Activated naive CD8-positive, alpha-beta T cell (primary cell): ENCODE measurements at regions not wholly inside any gene's neighbourhood (a gene's known extent, or its start where the extent isn't known, plus 50 kb on each side); places are given as distances from the start of the nearest gene placed in this dataset.
"Not testable (repeated sequence)": the region's sequence is repeated elsewhere in the genome, so short reads cannot be mapped to it uniquely, and the experiment has no call there.

ENCODE experiments used
- H3K27ac Mint-ChIP-seq: one replicate; pipeline ENCODE4 v1.8.0; 2021; ENCODE audit warnings: mixed read lengths
- H3K27me3 Mint-ChIP-seq: one replicate; pipeline ENCODE4 v1.8.0; 2021; ENCODE audit warnings: mixed read lengths
- H3K36me3 Mint-ChIP-seq: one replicate; pipeline ENCODE4 v1.8.0; 2021; ENCODE audit warnings: mixed read lengths
- H3K4me1 Mint-ChIP-seq: one replicate; pipeline ENCODE4 v1.8.0; 2021; ENCODE audit warnings: low read depth, mixed read lengths
- H3K4me3 Mint-ChIP-seq: one replicate; pipeline ENCODE4 v1.8.0; 2021; ENCODE audit warnings: mild to moderate bottlenecking, mixed read lengths
- H3K9me3 Mint-ChIP-seq: one replicate; pipeline ENCODE4 v1.8.0; 2021; ENCODE audit warnings: low read depth, mixed read lengths

DNA sequence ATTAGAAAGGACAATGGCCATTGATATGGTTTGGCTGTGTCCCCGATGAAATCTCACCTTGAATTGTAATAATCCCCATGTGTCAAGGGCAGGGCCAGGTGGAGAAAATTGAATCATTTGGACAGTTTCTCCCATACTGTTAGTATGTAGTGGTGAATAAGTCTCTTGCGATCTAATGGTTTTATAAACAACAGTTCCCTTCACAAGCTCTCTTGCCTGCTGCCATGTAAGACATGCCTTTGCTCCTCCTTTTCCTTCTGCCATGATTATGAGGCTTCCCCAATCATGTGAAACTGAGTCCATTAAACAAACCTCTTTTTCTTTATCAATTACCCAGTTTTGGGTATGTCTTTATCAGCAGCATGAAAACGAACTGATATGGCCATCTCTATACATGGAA, 302.7 kb downstream of the SFMBT2 start:
- no peak overlapping the region for H3K4me3 Mint-ChIP-seq
- H3K27ac Mint-ChIP-seq, result no peak overlapping the region
- H3K36me3 Mint-ChIP-seq, result peaks cover 5% of the 10 kb centered on the region
- H3K9me3 Mint-ChIP-seq, result peaks cover 10% of the 10 kb centered on the region
- peaks cover 3% of the 10 kb centered on the region for H3K27me3 Mint-ChIP-seq
- peaks cover 3% of the 10 kb centered on the region for H3K4me1 Mint-ChIP-seq

DNA sequence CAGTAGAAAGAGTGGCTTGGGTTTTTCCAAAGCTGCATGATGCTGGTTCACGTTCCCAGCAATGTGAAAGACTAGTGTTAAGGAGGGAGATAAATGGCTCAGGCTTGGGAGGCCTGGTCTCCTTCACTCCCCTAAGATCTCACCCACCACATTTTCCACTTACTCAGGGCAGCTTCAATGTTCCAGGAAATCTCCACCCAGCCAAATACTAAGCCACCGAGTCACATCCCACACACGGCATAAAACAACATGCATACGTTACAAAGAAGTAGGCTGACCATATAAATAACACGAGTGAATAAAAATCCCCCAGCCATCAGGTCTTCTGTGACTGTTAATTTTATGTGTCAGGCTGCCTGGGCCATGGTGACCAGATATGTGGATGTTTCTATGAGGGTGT, 303.5 kb downstream of the SFMBT2 start:
- Mint-ChIP-seq H3K27me3 (peaks cover 3% of the 10 kb centered on the region), H3K9me3 (peaks cover 10% of the 10 kb centered on the region), H3K4me1 (peaks cover 3% of the 10 kb centered on the region), H3K27ac (no peak overlapping the region), H3K36me3 (peaks cover 5% of the 10 kb centered on the region), H3K4me3 (no peak overlapping the region)

DNA sequence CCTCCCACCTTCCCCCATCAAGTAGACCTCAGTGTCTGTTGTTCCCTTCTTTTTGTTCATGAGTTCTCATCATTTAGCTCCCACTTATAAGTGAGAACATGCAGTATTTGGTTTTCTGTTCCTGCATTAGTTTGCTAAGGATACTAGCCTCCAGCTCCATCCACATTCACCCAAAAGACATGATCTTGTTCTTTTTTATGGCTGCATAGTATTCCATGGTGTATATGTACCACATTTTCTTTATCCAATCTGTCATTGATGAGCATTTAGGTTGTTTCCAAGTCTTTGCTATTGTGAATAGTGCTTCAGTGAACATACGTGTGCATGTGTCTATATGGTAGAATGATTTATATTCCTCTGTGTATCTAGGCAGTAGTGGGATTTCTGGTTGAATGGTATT, 306.5 kb downstream of the SFMBT2 start:
- H3K4me1 Mint-ChIP-seq, H3K27me3 Mint-ChIP-seq, H3K36me3 Mint-ChIP-seq, H3K4me3 Mint-ChIP-seq, H3K27ac Mint-ChIP-seq: not testable (repeated sequence)
- H3K9me3 Mint-ChIP-seq, result peaks cover 10% of the 10 kb centered on the region

DNA sequence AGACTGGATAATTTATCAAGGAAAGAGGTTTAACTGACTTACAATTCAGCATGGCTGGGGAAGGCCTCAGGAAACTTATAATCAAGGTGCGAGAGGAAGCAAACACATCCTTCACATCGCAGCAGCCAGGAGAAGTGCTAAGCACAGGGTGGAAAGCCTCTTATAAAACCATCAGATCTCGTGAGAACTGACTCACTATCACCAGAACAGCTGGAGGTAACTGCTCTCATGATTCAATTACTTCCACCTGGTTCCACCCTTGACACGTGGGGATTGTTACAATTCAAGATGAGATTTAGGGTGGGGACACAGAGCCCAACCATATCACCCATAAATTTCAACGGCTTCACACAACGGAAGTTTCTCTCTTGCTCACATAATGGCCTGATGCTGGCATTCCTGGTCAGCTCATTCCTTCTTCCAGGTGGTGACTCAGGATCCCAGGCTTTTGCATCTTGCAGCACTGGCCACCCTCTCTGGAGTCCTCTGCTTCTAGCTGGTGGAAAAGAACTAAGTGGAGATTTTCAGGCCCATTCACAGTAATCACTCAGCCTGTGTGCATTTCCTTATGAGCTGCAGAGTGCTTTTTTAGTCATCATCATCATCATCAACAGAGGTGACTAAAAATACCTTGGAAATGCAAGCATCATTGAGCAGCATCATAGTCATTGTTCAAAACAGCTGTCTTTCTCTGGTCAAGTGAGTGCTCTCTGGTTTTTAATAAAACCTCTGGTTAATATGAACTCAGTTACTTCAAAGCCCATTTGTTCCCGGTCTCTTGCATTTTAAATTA, 308.1 kb downstream of the SFMBT2 start:
- Mint-ChIP-seq H3K36me3 (no peaks in the 10 kb centered on the region), H3K4me3 (no peak overlapping the region)

DNA sequence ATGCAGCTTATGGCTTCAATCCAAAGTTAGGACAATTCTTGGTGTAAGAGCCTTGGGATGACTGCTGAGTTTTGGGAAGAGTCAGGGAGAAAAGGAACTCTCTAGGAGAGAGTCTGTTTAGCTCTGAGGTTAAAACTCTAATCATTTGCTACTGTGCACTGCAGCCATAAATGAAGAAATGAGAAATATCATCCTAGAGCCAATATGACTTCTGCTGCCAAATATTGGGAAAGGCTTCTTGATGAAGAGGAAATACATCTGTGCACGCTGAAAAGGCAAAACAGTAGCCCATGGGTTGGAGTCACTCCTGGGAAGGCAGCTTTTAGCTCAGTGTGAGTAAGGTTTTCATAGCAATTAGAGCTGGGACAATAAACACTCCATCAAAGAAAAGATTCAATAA, 308.8 kb downstream of the SFMBT2 start:
- Mint-ChIP-seq H3K4me1 (peaks cover 3% of the 10 kb centered on the region), H3K36me3 (no peaks in the 10 kb centered on the region), H3K4me3 (no peak overlapping the region), H3K27ac (no peak overlapping the region), H3K9me3 (peaks cover 5% of the 10 kb centered on the region), H3K27me3 (no peaks in the 10 kb centered on the region)

More for the DNA sequence above, 308.1 kb downstream of the SFMBT2 start:
- Mint-ChIP-seq H3K27me3 (no peaks in the 10 kb centered on the region), H3K27ac (no peak overlapping the region), H3K4me1 (peaks cover 3% of the 10 kb centered on the region), H3K9me3 (peaks cover 5% of the 10 kb centered on the region)

DNA sequence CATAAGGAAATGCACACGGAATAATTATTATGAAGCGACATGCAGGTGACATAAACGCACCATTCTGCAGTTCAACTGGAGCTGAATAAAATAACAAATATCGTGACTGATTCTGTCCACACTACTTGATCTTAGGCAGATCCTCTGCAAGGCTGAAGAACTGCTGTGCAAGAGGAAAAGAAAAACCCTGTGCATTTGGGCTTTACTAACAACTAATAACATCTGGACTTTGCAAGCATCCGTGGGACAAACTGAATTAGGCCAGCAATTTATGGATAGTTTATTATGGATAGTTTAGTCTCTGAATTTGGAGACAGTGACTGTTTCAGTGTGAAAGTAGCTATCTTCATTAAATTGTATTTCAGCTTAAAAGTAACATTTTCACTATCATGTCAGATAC, 309.4 kb downstream of the SFMBT2 start:
- H3K4me3 Mint-ChIP-seq, result no peak overlapping the region
- H3K9me3 Mint-ChIP-seq, result peaks cover 5% of the 10 kb centered on the region
- no peaks in the 10 kb centered on the region for H3K36me3 Mint-ChIP-seq
- no peaks in the 10 kb centered on the region for H3K27me3 Mint-ChIP-seq
- peaks cover 3% of the 10 kb centered on the region for H3K4me1 Mint-ChIP-seq
- no peak overlapping the region for H3K27ac Mint-ChIP-seq

DNA sequence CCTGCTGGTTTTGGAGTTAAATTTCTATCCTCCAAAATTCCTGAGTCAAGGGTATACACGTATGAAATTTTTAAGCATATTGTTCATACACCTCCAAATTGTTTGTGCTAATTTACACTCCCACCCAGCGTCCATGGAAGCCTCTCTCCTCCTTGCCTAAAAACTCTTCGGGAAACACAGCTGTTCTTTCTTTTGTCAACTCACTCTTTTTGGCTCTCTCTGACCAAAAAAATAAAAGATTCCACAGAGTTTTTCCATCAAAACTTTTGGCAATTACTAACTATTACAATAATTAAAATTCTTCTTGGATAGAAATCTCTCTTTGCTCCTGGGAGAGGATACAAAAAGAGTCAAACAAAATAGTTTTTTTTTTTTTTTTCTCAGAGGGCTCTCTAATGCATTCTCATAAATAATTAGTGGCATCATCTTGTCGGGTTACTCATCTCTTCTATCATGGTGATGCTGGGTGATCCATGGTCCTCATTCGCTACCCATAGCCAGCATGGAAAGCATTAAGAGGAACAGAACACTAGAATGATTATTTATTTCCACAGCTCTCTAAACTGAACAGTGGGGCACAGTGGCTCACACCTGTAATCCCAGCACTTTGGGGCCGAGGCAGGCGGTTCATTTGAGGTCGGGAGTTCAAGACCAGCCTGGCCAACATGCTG, 310.7 kb downstream of the SFMBT2 start:
- H3K27me3 Mint-ChIP-seq, result no peaks in the 10 kb centered on the region
- no peak overlapping the region for H3K27ac Mint-ChIP-seq
- H3K36me3 Mint-ChIP-seq, result no peaks in the 10 kb centered on the region
- H3K4me1 Mint-ChIP-seq, result no peaks in the 10 kb centered on the region
- no peak overlapping the region for H3K4me3 Mint-ChIP-seq
- H3K9me3 Mint-ChIP-seq, result peaks cover 5% of the 10 kb centered on the region

DNA sequence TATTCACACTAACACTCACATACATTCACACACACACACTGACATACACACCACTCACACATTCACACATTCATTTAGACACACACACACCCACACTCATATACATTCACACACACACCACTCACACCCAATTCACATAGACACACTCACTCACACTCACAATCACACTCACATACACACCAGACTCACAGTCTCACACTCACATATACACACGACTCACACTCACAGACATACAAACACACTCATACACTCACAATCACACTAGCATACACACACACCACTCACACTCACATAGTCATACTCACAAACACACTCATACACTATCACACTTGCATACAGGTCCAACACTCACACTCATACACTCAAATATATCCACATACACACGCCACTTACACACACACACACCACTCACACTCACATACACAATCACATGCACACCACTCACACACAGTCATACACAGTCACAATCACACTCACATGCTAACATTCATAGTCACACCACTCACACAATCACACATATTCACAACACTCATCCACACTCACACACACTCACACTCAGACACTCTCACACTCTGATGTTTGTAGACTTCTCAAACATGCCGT, 312.6 kb downstream of the SFMBT2 start:
- Mint-ChIP-seq H3K27me3 (no peaks in the 10 kb centered on the region), H3K9me3 (no peaks in the 10 kb centered on the region), H3K4me3 (no peak overlapping the region), H3K4me1 (no peaks in the 10 kb centered on the region), H3K27ac (no peak overlapping the region), H3K36me3 (no peaks in the 10 kb centered on the region)

DNA sequence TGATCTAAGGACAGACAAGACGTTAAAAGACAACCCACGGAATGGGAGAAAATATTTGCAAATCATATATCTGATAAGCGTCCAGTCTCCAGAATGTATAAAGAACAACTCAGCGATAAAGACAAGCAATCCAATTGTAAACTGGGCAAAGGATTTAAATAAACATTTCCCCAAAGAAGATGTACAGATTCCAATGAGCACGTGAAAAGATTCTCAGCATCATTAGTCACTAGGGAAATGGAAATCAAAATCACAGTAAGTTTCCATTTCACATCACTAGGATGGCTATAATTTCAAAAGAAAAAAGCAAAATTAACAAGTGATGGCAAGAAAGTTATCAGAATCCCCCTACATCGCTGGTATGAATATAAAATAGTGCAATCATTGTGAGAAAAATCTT, 316.1 kb downstream of the SFMBT2 start:
- Mint-ChIP-seq H3K27me3 (no peaks in the 10 kb centered on the region), H3K36me3 (no peaks in the 10 kb centered on the region), H3K9me3 (no peaks in the 10 kb centered on the region), H3K4me1 (no peaks in the 10 kb centered on the region), H3K4me3 (no peak overlapping the region), H3K27ac (no peak overlapping the region)

DNA sequence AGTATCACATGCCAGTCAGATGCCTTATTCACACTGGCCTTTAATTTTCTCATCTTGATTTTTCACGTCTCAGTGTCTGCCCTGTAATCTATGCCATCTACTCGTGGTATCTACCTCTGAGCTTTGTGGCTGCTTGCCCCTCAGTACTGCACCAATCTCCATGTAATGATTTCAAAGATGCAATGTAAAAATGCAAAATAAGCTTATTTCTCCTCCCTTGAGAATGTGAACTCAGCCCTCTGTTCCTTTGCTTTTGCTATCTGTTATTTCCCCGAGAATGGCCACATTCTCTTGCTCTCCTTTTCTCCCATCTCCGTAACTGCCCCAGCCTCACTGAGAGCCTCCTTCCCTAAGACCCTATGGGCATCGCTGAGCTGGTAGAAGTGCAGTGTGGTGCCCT, 317.5 kb downstream of the SFMBT2 start:
- Mint-ChIP-seq H3K9me3 (no peaks in the 10 kb centered on the region), H3K36me3 (no peaks in the 10 kb centered on the region), H3K27me3 (no peaks in the 10 kb centered on the region), H3K4me1 (no peaks in the 10 kb centered on the region), H3K4me3 (no peak overlapping the region), H3K27ac (no peak overlapping the region)

DNA sequence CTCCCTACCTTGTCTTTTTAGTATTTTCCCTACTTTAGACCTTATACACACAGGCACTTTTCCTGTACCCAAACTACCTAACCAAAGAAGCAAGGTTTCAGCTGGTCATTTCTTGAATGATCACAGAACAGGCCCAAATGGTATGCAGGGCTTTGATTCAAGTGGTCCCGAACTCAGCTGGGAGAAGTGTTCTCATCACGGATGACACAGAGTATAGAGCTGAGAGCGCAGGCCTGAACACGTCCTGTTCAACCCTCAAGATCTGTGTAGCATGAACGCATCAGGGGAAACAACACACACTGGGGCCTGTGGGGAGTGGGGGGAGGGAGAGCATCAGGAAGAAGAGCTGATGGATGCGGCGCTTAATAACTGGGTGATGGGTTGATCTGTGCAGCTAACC, 318.2 kb downstream of the SFMBT2 start:
- H3K27ac Mint-ChIP-seq, result no peak overlapping the region
- no peaks in the 10 kb centered on the region for H3K4me1 Mint-ChIP-seq
- H3K36me3 Mint-ChIP-seq, result no peaks in the 10 kb centered on the region
- no peaks in the 10 kb centered on the region for H3K27me3 Mint-ChIP-seq
- no peaks in the 10 kb centered on the region for H3K9me3 Mint-ChIP-seq
- H3K4me3 Mint-ChIP-seq, result no peak overlapping the region

DNA sequence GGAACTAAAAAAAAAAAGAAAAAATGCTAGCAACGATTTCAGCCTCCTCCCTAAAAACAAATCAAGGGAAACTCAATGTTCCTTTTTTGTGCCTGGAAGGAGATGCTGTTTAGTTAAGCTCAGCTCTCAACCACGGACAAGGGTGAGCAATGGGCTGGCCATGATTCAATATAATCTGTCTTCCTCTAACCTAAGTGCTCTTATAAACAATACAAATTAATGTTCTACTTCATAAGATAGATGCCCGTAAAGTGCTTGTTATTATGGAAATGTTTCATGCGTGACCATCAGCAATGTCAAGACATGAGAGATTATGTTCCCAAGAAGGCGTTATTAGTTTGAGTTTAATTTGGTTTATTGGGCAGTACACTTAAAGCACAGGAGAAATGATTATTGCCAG, 320.3 kb downstream of the SFMBT2 start:
- Mint-ChIP-seq H3K4me1 (no peaks in the 10 kb centered on the region), H3K4me3 (no peak overlapping the region), H3K27ac (no peak overlapping the region), H3K36me3 (no peaks in the 10 kb centered on the region), H3K9me3 (no peaks in the 10 kb centered on the region), H3K27me3 (no peaks in the 10 kb centered on the region)

DNA sequence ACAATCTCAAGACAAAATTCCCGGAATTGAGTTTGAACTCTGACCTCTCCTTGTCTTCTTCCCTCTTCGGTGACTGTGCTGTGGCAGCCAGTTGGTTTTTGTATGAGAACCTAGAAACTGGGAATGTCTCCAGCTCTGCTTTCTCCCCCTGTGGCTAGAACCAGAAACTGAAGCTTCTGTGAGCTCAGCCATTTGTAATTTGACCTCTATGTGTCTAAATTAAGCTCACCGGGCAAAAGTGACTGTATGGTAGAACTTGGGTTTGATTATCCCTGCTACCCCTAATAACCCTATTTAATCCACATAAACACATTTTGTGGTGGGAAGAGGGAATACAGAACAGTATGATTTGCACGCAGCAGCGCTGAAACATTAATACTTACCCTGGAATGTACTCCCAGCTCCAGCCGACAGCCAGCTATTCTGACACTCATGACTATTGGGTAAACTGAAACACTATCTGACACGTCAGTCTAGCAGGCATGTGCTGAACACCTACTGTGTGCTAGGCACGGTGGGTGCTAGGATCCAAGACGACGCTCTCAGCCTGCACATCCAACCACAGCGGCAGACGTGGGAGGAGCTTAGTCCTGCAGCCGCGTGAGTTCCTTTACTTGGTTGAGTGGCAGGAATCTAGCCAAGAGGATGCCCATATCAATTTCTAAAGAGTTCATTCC, 324.8 kb downstream of the SFMBT2 start:
- Mint-ChIP-seq H3K27ac (no peak overlapping the region), H3K36me3 (no peaks in the 10 kb centered on the region)

DNA sequence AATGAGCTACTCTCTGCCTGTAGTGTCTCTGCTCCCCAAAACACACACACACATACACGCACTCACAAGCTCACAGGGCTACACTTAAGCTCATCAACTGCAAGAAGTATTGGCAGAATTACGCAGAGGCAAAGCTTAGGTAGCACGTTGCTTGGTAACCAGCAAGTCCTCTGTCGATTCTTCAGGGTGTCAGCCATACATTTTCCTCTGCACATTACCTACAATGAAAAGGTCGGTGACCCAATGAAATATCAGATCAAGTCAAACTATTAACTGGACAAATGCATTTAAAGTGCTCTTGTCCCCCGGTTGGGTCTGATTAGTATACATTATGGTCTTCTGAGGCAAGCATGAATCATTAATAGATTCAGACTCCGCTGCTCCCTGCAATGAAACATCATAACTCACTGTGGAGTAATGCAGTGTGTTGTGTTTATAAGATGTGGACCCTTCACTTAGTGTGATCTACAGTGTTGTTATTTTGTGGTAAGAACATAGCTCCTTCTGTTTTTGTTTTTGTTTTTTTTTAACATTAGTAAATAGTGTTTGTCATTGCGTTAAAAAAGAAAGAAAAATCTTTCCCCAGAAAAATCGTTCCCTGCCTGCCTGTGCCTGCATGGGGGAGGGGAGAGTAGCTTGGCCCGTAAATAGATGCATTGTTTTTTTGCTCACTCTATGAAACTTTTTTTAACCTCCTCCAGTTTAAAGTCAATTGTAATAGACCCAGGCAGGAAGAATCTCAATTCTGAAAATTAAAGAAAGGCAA, 325.5 kb downstream of the SFMBT2 start:
- H3K27me3 Mint-ChIP-seq, result peaks cover 9% of the 10 kb centered on the region
- H3K9me3 Mint-ChIP-seq, result no peaks in the 10 kb centered on the region
- no peak overlapping the region for H3K4me3 Mint-ChIP-seq
- no peak overlapping the region for H3K27ac Mint-ChIP-seq
- no peaks in the 10 kb centered on the region for H3K36me3 Mint-ChIP-seq
- H3K4me1 Mint-ChIP-seq, result no peaks in the 10 kb centered on the region

More for the DNA sequence above, 324.8 kb downstream of the SFMBT2 start:
- Mint-ChIP-seq H3K4me1 (no peaks in the 10 kb centered on the region), H3K9me3 (no peaks in the 10 kb centered on the region), H3K4me3 (no peak overlapping the region), H3K27me3 (peaks cover 9% of the 10 kb centered on the region)
